SK-N-SH (cell line): ENCODE measurements at regions not wholly inside any gene's neighbourhood (a gene's known extent, or its start where the extent isn't known, plus 50 kb on each side); places are given as distances from the start of the nearest gene placed in this dataset.
A peak's percentile ranks its signal among the peaks of the same experiment; 100 is the strongest.

Source experiments
- CTCF ChIA-PET: fragments of 300-600, 350-600 bp; formaldehyde crosslinking; extraction: SDS; loops from one replicate; lab custom pipeline; 2021; lab: Yijun Ruan, JAX
- POLR2A ChIA-PET: fragments of 350-600 bp; sonication (Branson Sonifier 250); formaldehyde crosslinking; extraction: SDS; loops from one replicate; lab custom pipeline; 2020; ENCODE audit warnings: antibody characterized with exemption, inconsistent platforms; lab: Yijun Ruan, JAX
- DNase-seq: peaks from one replicate; pipeline ENCODE4 v3.0.0; 2012
- H2AFZ ChIP-seq: fragments of 200-600 bp; sonication (generic); 2 replicates; pipeline ENCODE4 v1.8.1; 2016; ENCODE audit warnings: antibody characterized with exemption, mild to moderate bottlenecking, low read depth
- H3F3A ChIP-seq: fragments of 200-600 bp; sonication (generic); replicated peaks from 2 replicates; pipeline ENCODE3; 2016; ENCODE audit warnings: antibody characterized with exemption, mild to moderate bottlenecking; ENCODE audit not compliant: insufficient read depth
- H3K27ac ChIP-seq, 2 experiments: fragments of 200-500 bp in 1 of 2; fragments of 200-600 bp in 1 of 2; sonication (Bioruptor generic) in 1 of 2; sonication (generic), shearing (Covaris generic) in 1 of 2; 2 replicates each; pipeline versions ENCODE4 v1.5.1 to v1.6.1; 2014 to 2016; ENCODE audit warnings: low read depth in 2 of 2, inconsistent platforms in 1 of 2, low read length in 1 of 2, mild to moderate bottlenecking in 1 of 2, mixed read lengths in 1 of 2
- H3K27me3 ChIP-seq: fragments of 200-600 bp; sonication (generic), shearing (Covaris generic); 2 replicates; pipeline ENCODE4 v1.6.1; 2016; ENCODE audit warnings: mixed run types; ENCODE audit not compliant: insufficient read depth
- H3K36me3 ChIP-seq, 2 experiments: fragments of 200-500 bp in 1 of 2; fragments of 200-600 bp in 1 of 2; sonication (Bioruptor generic) in 1 of 2; sonication (generic) in 1 of 2; replicated peaks in 1 of 2; 2 replicates each; pipeline versions ENCODE3 to v1.5.1; 2014 to 2016; ENCODE audit warnings: low read length in 1 of 2, mild to moderate bottlenecking in 1 of 2; ENCODE audit not compliant: insufficient read depth in 2 of 2, control insufficient read depth in 1 of 2
- H3K4me1 ChIP-seq, 2 experiments: fragments of 200-500 bp in 1 of 2; fragments of 200-600 bp in 1 of 2; sonication (Bioruptor generic) in 1 of 2; sonication (generic), shearing (Covaris generic) in 1 of 2; 2 replicates each; pipeline versions ENCODE4 v1.5.1 to v1.6.1; 2014 to 2016; ENCODE audit warnings: low read depth in 1 of 2, low read length in 1 of 2, mixed run types in 1 of 2; ENCODE audit not compliant: insufficient read depth in 2 of 2, control insufficient read depth in 1 of 2
- H3K4me2 ChIP-seq: fragments of 200-600 bp; sonication (generic), shearing (Covaris generic); 2 replicates; pipeline ENCODE4 v1.6.1; 2017; ENCODE audit warnings: mixed run types
- H3K4me3 ChIP-seq, 2 experiments: fragments of 200-500 bp in 1 of 2; fragments of 200-600 bp in 1 of 2; sonication (Bioruptor generic) in 1 of 2; sonication (generic), shearing (Covaris generic) in 1 of 2; 2 replicates each; pipeline versions ENCODE4 v1.5.1 to v1.8.1; 2014 to 2016; ENCODE audit warnings: low read depth in 2 of 2, inconsistent platforms in 1 of 2, low read length in 1 of 2, mild to moderate bottlenecking in 1 of 2, mixed read lengths in 1 of 2, moderate library complexity in 1 of 2
- H3K79me2 ChIP-seq: fragments of 200-600 bp; sonication (generic); 2 replicates; pipeline ENCODE4 v1.8.1; 2017; ENCODE audit warnings: mild to moderate bottlenecking; ENCODE audit not compliant: insufficient read depth
- H3K9ac ChIP-seq: fragments of 200-600 bp; sonication (generic); 2 replicates; pipeline ENCODE4 v1.6.1; 2017; ENCODE audit warnings: mixed run types
- H3K9me2 ChIP-seq: fragments of 200-600 bp; sonication (generic); 2 replicates; pipeline ENCODE4 v1.6.1; 2017; ENCODE audit warnings: mixed run types
- H3K9me3 ChIP-seq: fragments of 200-600 bp; sonication (generic); 2 replicates; pipeline ENCODE4 v1.6.1; 2017; ENCODE audit warnings: mixed run types, mild to moderate bottlenecking, moderate library complexity
- H4K20me1 ChIP-seq: fragments of 200-600 bp; sonication (generic); 2 replicates; pipeline ENCODE4 v1.6.1; 2017; ENCODE audit warnings: mild to moderate bottlenecking, mixed run types; ENCODE audit not compliant: insufficient read depth
- CHD2 ChIP-seq: fragments of 150-350 bp; IDR thresholded peaks from 2 replicates; pipeline ENCODE4 v1.6.1; 2018; ENCODE audit warnings: low read length; ENCODE audit not compliant: partially characterized antibody
- ELF1 ChIP-seq: IDR thresholded peaks from 2 replicates; pipeline ENCODE4 v1.4.0; 2012
- EP300 ChIP-seq, 2 experiments: IDR thresholded peaks; 2 replicates each; pipeline versions ENCODE4 v1.4.0 to v1.6.1; 2012; ENCODE audit warnings: borderline replicate concordance in 1 of 2, low read depth in 1 of 2, low read length in 1 of 2
- FOSL2 ChIP-seq: IDR thresholded peaks from 2 replicates; pipeline ENCODE4 v1.4.0; 2012; ENCODE audit warnings: low read depth, mild to moderate bottlenecking, moderate library complexity, borderline replicate concordance
- FOXJ3 ChIP-seq: sonication (generic); formaldehyde crosslinking; IDR thresholded peaks from 2 replicates; pipeline ENCODE4 v1.5.1; 2020; ENCODE audit warnings: mild to moderate bottlenecking, missing genetic modification reagents
- FOXM1 ChIP-seq: IDR thresholded peaks from 2 replicates; pipeline ENCODE4 v1.4.0; 2012; ENCODE audit warnings: low read depth, mild to moderate bottlenecking
- GABPA ChIP-seq: IDR thresholded peaks from 2 replicates; pipeline ENCODE4 v1.4.0; 2012; ENCODE audit warnings: low read depth, mild to moderate bottlenecking
- GATA2 ChIP-seq: sonication (generic); formaldehyde crosslinking; IDR thresholded peaks from 2 replicates; pipeline ENCODE4 v1.5.0; 2020; ENCODE audit warnings: mild to moderate bottlenecking, missing genetic modification reagents
- JUND ChIP-seq: IDR thresholded peaks from 2 replicates; pipeline ENCODE4 v1.4.0; 2012
- MEF2A ChIP-seq: IDR thresholded peaks from 2 replicates; pipeline ENCODE4 v1.4.0; 2012; ENCODE audit warnings: low read depth, borderline replicate concordance
- MXI1 ChIP-seq: IDR thresholded peaks from 2 replicates; pipeline ENCODE4 v1.6.1; 2012; ENCODE audit warnings: mild to moderate bottlenecking, low read depth, low read length, improper control_type of control experiment
- NFIC ChIP-seq: IDR thresholded peaks from 2 replicates; pipeline ENCODE4 v1.4.0; 2012; ENCODE audit warnings: borderline replicate concordance
- PBX3 ChIP-seq: IDR thresholded peaks from 2 replicates; pipeline ENCODE4; 2012
- RAD21 ChIP-seq: IDR thresholded peaks from 2 replicates; pipeline ENCODE4 v1.6.1; 2012; ENCODE audit warnings: mild to moderate bottlenecking, low read length
- RCOR1 ChIP-seq: fragments of 150-350 bp; IDR thresholded peaks from 2 replicates; pipeline ENCODE4 v1.6.1; 2017; ENCODE audit warnings: antibody characterized with exemption, low read length
- REST ChIP-seq: IDR thresholded peaks from 2 replicates; pipeline ENCODE4 v1.6.1; 2012; ENCODE audit warnings: mild to moderate bottlenecking, low read depth, low read length, moderate library complexity
- SMC3 ChIP-seq: IDR thresholded peaks from 2 replicates; pipeline ENCODE4 v1.6.1; 2012; ENCODE audit warnings: low read depth, low read length, improper control_type of control experiment
- TAF1 ChIP-seq: IDR thresholded peaks from 2 replicates; pipeline ENCODE4 v1.6.1; 2012; ENCODE audit warnings: low read depth, mild to moderate bottlenecking, low read length, moderate library complexity, borderline replicate concordance
- TCF12 ChIP-seq: IDR thresholded peaks from 2 replicates; pipeline ENCODE4 v1.4.0; 2012
- TEAD4 ChIP-seq: IDR thresholded peaks from 2 replicates; pipeline ENCODE4 v1.4.0; 2012; ENCODE audit warnings: mild to moderate bottlenecking, borderline replicate concordance; ENCODE audit not compliant: insufficient read depth
- USF1 ChIP-seq: IDR thresholded peaks from 2 replicates; pipeline ENCODE4 v1.4.0; 2012; ENCODE audit warnings: low read depth, borderline replicate concordance
- USF2 ChIP-seq: fragments of 150-350 bp; IDR thresholded peaks from 2 replicates; pipeline ENCODE4 v1.6.1; 2017; ENCODE audit warnings: antibody characterized with exemption, low read length, low read depth, borderline replicate concordance
- ZBTB33 ChIP-seq: IDR thresholded peaks from 2 replicates; pipeline ENCODE4 v1.4.0; 2012; ENCODE audit warnings: low read depth, borderline replicate concordance
- WGBS: methylation state at CpG from one replicate; pipeline ENCODE4 v1.1.6; 2017; ENCODE audit warnings: low lambda C conversion rate; 5-methylcytosine and 5-hydroxymethylcytosine counted together

- no peak for TF ChIP-seq USF2
- TF ChIP-seq GATA2 (CRISPR knock-in tag): no peak
- TF ChIP-seq RCOR1: no peak
- TF ChIP-seq EP300 (IDR thresholded peaks at IDR 0.05; ENCODE audit: borderline replicate concordance in 1 of 2, low read depth in 1 of 2, low read length in 1 of 2): no peak
- no peak for TF ChIP-seq SMC3
- TF ChIP-seq JUND: peak; percentile 97
- no peak for TF ChIP-seq USF1
- no peak for TF ChIP-seq CHD2
- no peak for TF ChIP-seq ZBTB33
- TF ChIP-seq MEF2A: no peak
- TF ChIP-seq FOXJ3 (CRISPR knock-in tag): no peak
- no peak for TF ChIP-seq TEAD4
- TF ChIP-seq TCF12: peak; percentile 86
- peak; percentile 11 for TF ChIP-seq NFIC
- peak; percentile 87 for TF ChIP-seq PBX3
- TF ChIP-seq RAD21: no peak
- no peak for TF ChIP-seq TAF1
- TF ChIP-seq FOSL2: peak; percentile 99
- TF ChIP-seq FOXM1: no peak
Observed at GRCh38 chr4:177596035-177596434, 153.8 kb upstream of the AGA start (continued).

GRCh38 chr4:177596991-177597390 is 154.8 kb upstream of the AGA start:
- H3K9me3 ChIP-seq: no peaks in the 10 kb centered on the region
- H4K20me1 ChIP-seq: no peaks in the 10 kb centered on the region
- DNase-seq: no peak
- H3K36me3 ChIP-seq: no peaks in the 10 kb centered on the region
- no peaks in the 10 kb centered on the region for H3K79me2 ChIP-seq
- POLR2A ChIA-PET: no interaction called here
- no peak overlapping the region for H3K9ac ChIP-seq
- no peak overlapping the region for H3K4me2 ChIP-seq
- no peak overlapping the region for H3K4me3 ChIP-seq
- no peaks in the 10 kb centered on the region for H3K9me2 ChIP-seq
- H3K27ac ChIP-seq: no peak overlapping the region
- TF ChIP-seq CHD2 (no peak), REST (no peak), MEF2A (no peak), TEAD4 (no peak), FOXM1 (no peak), GABPA (no peak), RAD21 (no peak), PBX3 (no peak), MXI1 (no peak), ELF1 (no peak)
- no peaks in the 10 kb centered on the region for H3K4me1 ChIP-seq
- 56% methylated on average over 7 of the region's 7 CpGs for WGBS
- H3F3A ChIP-seq: peaks cover 3% of the 10 kb centered on the region
- H2AFZ ChIP-seq: no peak overlapping the region
- CTCF ChIA-PET: no interaction called here
- H3K27me3 ChIP-seq: peaks cover 7% of the 10 kb centered on the region
